Activated naive CD8-positive, alpha-beta T cell treated with anti-CD3 and anti-CD28 coated beads, Interleukin-2, amount 10 ng/mL, durations not matched to agents 7 days and 5 days (primary cell): ENCODE measurements at regions not wholly inside any gene's neighbourhood (a gene's known extent, or its start where the extent isn't known, plus 50 kb on each side); places are given as distances from the start of the nearest gene placed in this dataset.

Source experiments
- ATAC-seq: fragments of 150-1000 bp; cut with Tn5 transposase; one replicate; pipeline ENCODE4 v1.10.0; 2021; ENCODE audit warnings: low read depth, moderate library complexity
- POLR2A ChIA-PET: fragments of 350-600 bp; sonication (Branson Sonifier 250); formaldehyde crosslinking; loops from one replicate; lab custom pipeline; 2021; ENCODE audit warnings: antibody characterized with exemption; lab: Charles Lee
- DNase-seq: peaks from one replicate; pipeline ENCODE4 v3.0.0; 2021
- H3K27ac Mint-ChIP-seq: one replicate; pipeline ENCODE4 v1.8.0; 2022; ENCODE audit warnings: mild to moderate bottlenecking, mixed read lengths
- H3K27me3 Mint-ChIP-seq: one replicate; pipeline ENCODE4 v1.8.0; 2022; ENCODE audit warnings: mild to moderate bottlenecking, moderate library complexity, mixed read lengths
- H3K36me3 Mint-ChIP-seq: one replicate; pipeline ENCODE4 v1.8.0; 2021; ENCODE audit warnings: mild to moderate bottlenecking, mixed read lengths
- H3K4me1 Mint-ChIP-seq: one replicate; pipeline ENCODE4 v1.8.0; 2021; ENCODE audit warnings: mixed read lengths
- H3K4me3 Mint-ChIP-seq: one replicate; pipeline ENCODE4 v1.8.0; 2022; ENCODE audit warnings: mild to moderate bottlenecking, moderate library complexity, mixed read lengths
- H3K9me3 Mint-ChIP-seq: one replicate; pipeline ENCODE4 v1.8.0; 2021; ENCODE audit warnings: mixed read lengths

DNA sequence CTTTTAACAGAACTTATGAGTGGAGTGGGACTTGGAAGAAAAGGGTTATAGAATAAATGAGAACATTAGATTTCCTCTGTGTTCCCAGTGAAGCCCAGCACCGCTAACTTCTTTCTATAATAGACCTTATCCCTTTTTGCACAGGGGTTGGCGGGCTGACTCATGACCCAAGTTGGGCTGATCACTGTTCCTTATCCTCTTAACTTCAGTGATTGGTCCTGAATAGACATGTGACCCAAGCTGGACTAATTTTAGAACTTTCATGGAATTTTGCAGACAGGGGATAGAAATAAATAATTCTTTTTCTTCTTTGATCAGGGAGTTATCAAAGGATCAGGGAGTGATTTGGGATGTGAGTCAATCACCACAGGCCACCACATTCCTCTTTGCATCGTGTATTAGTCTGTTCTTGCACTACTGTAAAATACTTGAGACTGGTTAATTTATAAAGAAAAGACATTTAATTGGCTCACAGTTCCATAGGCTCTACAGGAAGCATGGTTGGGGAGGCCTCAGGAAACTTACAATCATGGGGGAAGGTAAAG, 75.9 kb downstream of the UCHL1 start:
- ATAC-seq (no peak), DNase-seq (no peak)
- Mint-ChIP-seq H3K36me3 (no peaks in the 10 kb centered on the region), H3K9me3 (no peaks in the 10 kb centered on the region), H3K4me1 (no peaks in the 10 kb centered on the region), H3K27ac (no peak overlapping the region), H3K4me3 (no peak overlapping the region), H3K27me3 (no peaks in the 10 kb centered on the region)
- POLR2A ChIA-PET: no interaction called here

GRCh38 chr4:41334182-41334581, 77.5 kb downstream of the UCHL1 start:
- no peak for ATAC-seq
- no peaks in the 10 kb centered on the region for H3K4me1 Mint-ChIP-seq
- no peak overlapping the region for H3K27ac Mint-ChIP-seq
- POLR2A ChIA-PET: no interaction called here
- no peak overlapping the region for H3K4me3 Mint-ChIP-seq
- no peak for DNase-seq
- no peaks in the 10 kb centered on the region for H3K36me3 Mint-ChIP-seq
- H3K27me3 Mint-ChIP-seq: no peaks in the 10 kb centered on the region
- no peaks in the 10 kb centered on the region for H3K9me3 Mint-ChIP-seq

- no peak for ATAC-seq
- Mint-ChIP-seq H3K4me1 (no peaks in the 10 kb centered on the region), H3K27ac (no peak overlapping the region)
Measured at GRCh38 chr4:41339812-41340809, 83.4 kb downstream of the UCHL1 start.

GRCh38 chr4:41346306-41347061, 89.8 kb downstream of the UCHL1 start:
- Mint-ChIP-seq H3K27me3 (peaks cover 3% of the 10 kb centered on the region), H3K36me3 (no peaks in the 10 kb centered on the region), H3K27ac (no peak overlapping the region), H3K9me3 (peaks cover 2% of the 10 kb centered on the region), H3K4me3 (no peak overlapping the region), H3K4me1 (no peaks in the 10 kb centered on the region)
- no peak for ATAC-seq
- POLR2A ChIA-PET: no interaction called here
- no peak for DNase-seq

More at GRCh38 chr4:41339812-41340809, 83.4 kb downstream of the UCHL1 start:
- peaks cover 3% of the 10 kb centered on the region for H3K27me3 Mint-ChIP-seq
- H3K36me3 Mint-ChIP-seq: no peaks in the 10 kb centered on the region
- peaks cover 1% of the 10 kb centered on the region for H3K9me3 Mint-ChIP-seq
- POLR2A ChIA-PET: no interaction called here
- H3K4me3 Mint-ChIP-seq: no peak overlapping the region
- no peak for DNase-seq

- H3K4me3 Mint-ChIP-seq: no peak overlapping the region
- no peak overlapping the region for H3K27ac Mint-ChIP-seq
- no peak for DNase-seq
- POLR2A ChIA-PET: no interaction called here
- H3K27me3 Mint-ChIP-seq: no peaks in the 10 kb centered on the region
- no peak for ATAC-seq
- no peaks in the 10 kb centered on the region for H3K36me3 Mint-ChIP-seq
- H3K4me1 Mint-ChIP-seq: no peaks in the 10 kb centered on the region
- H3K9me3 Mint-ChIP-seq: peaks cover 2% of the 10 kb centered on the region
Measured at GRCh38 chr4:41349021-41349420, 92.3 kb downstream of the UCHL1 start.

- Mint-ChIP-seq H3K27ac (no peak overlapping the region), H3K4me1 (no peaks in the 10 kb centered on the region), H3K9me3 (no peaks in the 10 kb centered on the region), H3K4me3 (no peak overlapping the region), H3K27me3 (peaks cover 43% of the 10 kb centered on the region), H3K36me3 (no peaks in the 10 kb centered on the region)
- POLR2A ChIA-PET: no interaction called here
- ATAC-seq (no peak), DNase-seq (no peak)
Measured at GRCh38 chr4:41358647-41359421, 102.1 kb downstream of the UCHL1 start.

DNA sequence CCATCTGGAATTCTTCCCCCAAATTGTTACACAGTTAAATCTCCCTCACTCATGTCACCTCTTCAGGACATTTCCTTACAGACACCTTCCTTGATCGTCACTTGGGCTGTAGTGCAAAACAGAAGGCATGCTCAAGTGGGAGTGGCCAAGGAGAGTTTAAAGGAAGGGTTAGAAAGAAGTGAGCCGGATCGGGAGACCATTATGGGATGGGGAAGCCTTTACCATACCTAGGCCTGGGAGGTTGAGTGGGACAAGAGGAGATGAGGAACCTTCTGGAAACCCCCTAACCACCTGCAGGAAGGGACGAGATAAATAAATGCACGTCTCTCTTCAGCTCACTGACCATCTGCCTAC, 102.7 kb downstream of the UCHL1 start:
- Mint-ChIP-seq H3K27me3 (peaks cover 47% of the 10 kb centered on the region), H3K9me3 (no peaks in the 10 kb centered on the region), H3K27ac (no peak overlapping the region), H3K4me3 (no peak overlapping the region), H3K4me1 (no peaks in the 10 kb centered on the region), H3K36me3 (no peaks in the 10 kb centered on the region)
- no peak for ATAC-seq
- DNase-seq: no peak
- POLR2A ChIA-PET: no interaction called here

- H3K4me1 Mint-ChIP-seq: no peaks in the 10 kb centered on the region
- H3K9me3 Mint-ChIP-seq: no peaks in the 10 kb centered on the region
- peaks cover 50% of the 10 kb centered on the region for H3K27me3 Mint-ChIP-seq
- POLR2A ChIA-PET: no interaction called here
- H3K27ac Mint-ChIP-seq: no peak overlapping the region
- H3K36me3 Mint-ChIP-seq: no peaks in the 10 kb centered on the region
- DNase-seq: no peak
- peak overlapping the region; percentile 39 for H3K4me3 Mint-ChIP-seq
- no peak for ATAC-seq
Measured at GRCh38 chr4:41359836-41360213, 103.1 kb downstream of the UCHL1 start.

DNA sequence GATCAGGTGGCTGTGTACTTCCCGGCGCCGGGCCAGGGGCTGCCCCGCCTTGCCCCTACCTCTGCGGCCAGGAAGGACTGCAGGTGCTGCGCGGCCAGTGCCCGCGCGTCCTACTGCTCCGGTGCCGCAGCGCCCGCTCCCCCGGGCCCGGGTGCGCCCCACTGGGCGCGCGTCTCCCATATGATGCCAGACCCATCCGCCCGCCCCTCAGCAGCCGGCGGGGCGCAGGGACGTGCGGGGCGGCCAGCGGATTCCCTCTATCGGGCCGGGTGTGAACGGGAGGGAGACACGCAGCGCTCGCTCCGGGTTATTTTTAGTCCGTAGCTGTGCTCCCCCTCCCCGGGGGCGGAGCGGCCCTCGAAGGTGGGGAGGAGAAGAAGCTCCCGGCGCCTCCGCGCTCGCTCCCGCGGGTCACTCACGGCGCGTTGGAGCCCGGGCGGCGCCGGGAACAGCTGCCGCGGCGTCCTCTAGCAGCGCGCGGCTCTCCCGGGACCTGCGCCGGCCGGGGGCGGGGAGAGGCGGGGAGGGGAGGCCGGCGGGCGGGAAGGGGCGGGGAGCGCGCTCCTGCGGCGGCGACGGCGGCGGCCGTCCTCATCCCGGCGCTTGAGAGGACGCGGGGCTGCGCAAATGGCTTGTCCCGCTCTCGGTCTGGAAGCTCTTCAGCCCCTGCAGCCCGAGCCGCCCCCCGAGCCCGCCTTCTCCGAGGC, 103.6 kb downstream of the UCHL1 start:
- no peaks in the 10 kb centered on the region for H3K4me1 Mint-ChIP-seq
- peak; percentile 52 for ATAC-seq

GRCh38 chr4:41360921-41361793, 104.4 kb downstream of the UCHL1 start:
- peaks cover 52% of the 10 kb centered on the region for H3K27me3 Mint-ChIP-seq
- H3K9me3 Mint-ChIP-seq: no peaks in the 10 kb centered on the region
- no peak overlapping the region for H3K27ac Mint-ChIP-seq
- POLR2A ChIA-PET: no interaction called here
- ATAC-seq (no peak), DNase-seq (peak; percentile 24)
- no peaks in the 10 kb centered on the region for H3K4me1 Mint-ChIP-seq
- no peak overlapping the region for H3K4me3 Mint-ChIP-seq
- H3K36me3 Mint-ChIP-seq: no peaks in the 10 kb centered on the region

More for the DNA sequence above, 103.6 kb downstream of the UCHL1 start:
- Mint-ChIP-seq H3K27ac (no peak overlapping the region), H3K9me3 (no peaks in the 10 kb centered on the region), H3K4me3 (no peak overlapping the region), H3K36me3 (no peaks in the 10 kb centered on the region), H3K27me3 (peaks cover 52% of the 10 kb centered on the region)
- POLR2A ChIA-PET: no interaction called here
- peak; percentile 24 for DNase-seq

GRCh38 chr4:41361794-41362526, 105.2 kb downstream of the UCHL1 start:
- H3K4me3 Mint-ChIP-seq: no peak overlapping the region
- DNase-seq (no peak), ATAC-seq (no peak)
- POLR2A ChIA-PET: no interaction called here
- H3K27me3 Mint-ChIP-seq: peaks cover 52% of the 10 kb centered on the region
- H3K9me3 Mint-ChIP-seq: no peaks in the 10 kb centered on the region
- no peaks in the 10 kb centered on the region for H3K4me1 Mint-ChIP-seq
- H3K27ac Mint-ChIP-seq: no peak overlapping the region
- H3K36me3 Mint-ChIP-seq: no peaks in the 10 kb centered on the region
